MM.1S (cell line): ENCODE measurements at regions not wholly inside any gene's neighbourhood (a gene's known extent, or its start where the extent isn't known, plus 50 kb on each side); places are given as distances from the start of the nearest gene placed in this dataset.

Experiments
- CTCF ChIP-seq: fragments of 300-600 bp; sonication (generic); IDR thresholded peaks from 2 replicates; pipeline ENCODE4 v1.5.1; 2016; ENCODE audit warnings: antibody characterized with exemption, low read length, mixed read lengths
- EZH2 ChIP-seq: fragments of 300-600 bp; sonication (generic); optimal IDR thresholded peaks from 2 replicates; pipeline ENCODE3; 2017; ENCODE audit warnings: low read depth, mild to moderate bottlenecking, antibody characterized with exemption, low read length, mixed read lengths
- EZH2phosphoT487 ChIP-seq: fragments of 300-600 bp; sonication (generic); IDR thresholded peaks from 2 replicates; pipeline ENCODE4 v1.6.1; 2018; ENCODE audit warnings: antibody characterized with exemption, low read length

- TF ChIP-seq CTCF (no peak), EZH2phosphoT487 (no peak), EZH2 (no peak)
Measured at GRCh38 chr14:53874704-53875103, 81.9 kb downstream of the BMP4 start.
